NOMO-1 (cell line): ENCODE measurements at regions not wholly inside any gene's neighbourhood (a gene's known extent, or its start where the extent isn't known, plus 50 kb on each side); places are given as distances from the start of the nearest gene placed in this dataset.

Experiments used
- DNase-seq, 2 experiments: peaks; one replicate each; lab custom pipeline; 2025; ENCODE audit not compliant: unreplicated experiment in 2 of 2; lab: John Stamatoyannopoulos, UW

DNA sequence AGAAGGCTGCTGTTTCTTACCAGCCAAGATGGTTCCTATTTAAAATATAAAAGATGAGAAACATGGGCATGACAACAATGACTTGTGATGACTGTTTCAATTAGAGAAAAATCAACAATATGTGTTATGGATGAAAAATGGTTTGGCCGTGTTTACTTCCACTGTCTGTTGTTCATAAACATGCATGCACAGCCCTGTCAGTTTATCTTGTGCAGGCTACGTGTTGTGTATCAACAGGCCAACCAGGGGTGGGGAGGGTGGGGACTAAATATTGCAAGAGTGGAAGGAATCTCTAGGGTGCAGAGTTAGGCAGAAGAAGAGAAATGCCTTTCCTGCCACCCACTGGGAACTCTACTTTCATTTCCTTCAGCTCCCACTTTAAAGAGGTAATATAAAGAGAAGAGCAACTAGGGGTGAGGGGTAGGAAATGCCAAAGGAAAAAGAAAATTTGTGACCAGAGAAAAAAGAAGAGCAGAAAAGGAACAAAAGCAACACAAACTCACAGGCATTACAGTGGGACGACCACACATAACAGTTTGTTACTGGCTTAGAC is 116.8 kb upstream of the MEIS1 start:
- DNase-seq, result no peak

DNA sequence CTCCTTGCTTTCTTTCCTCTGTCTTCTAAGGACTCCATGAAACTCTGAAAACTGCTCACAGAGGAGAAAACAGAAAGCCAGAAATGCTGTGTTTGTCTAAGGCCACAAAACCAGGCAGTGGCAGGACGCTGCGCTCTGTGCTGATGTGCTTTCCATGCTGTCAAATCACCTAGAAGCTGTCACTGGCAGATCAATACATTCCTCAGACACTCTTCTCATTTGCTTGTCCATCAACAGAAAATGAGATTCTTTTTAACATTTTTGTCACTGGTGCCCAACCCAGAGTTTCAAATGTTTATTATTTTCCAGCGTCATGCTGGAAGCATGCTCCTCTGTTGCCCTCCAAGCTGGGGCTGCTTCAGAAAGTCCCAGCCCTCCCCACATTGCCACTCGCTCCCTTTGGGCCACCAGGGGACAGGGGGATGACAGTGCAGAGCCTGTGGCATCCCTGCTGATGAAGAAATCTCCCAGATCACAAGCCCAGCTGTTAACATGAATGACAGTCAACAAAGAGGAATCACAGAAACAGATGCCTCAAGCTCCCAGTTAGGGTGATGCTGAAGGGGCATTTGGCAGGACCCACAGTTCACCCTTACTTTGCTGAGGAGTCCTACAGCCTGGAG is 117.5 kb upstream of the MEIS1 start:
- no peak for DNase-seq

DNA sequence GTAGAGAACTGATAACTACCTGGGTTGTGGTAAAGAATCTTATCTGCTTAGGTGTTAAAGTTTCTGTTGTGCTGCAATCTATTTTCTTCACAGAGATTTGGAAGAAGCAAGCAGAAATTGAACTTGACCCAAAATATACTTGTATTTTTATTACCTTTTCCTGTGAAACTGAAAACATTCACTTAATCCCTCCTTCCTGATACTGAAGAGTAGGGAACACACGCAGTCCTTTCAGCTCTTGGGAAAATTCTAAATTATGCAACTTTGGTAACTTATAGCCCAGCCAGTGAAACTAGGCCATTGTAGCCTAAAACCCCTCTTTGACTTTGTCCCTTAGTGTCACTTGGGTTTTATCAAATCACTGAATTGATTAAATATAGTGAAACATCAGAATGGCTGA is 128.4 kb upstream of the MEIS1 start:
- DNase-seq, result no peak

DNA sequence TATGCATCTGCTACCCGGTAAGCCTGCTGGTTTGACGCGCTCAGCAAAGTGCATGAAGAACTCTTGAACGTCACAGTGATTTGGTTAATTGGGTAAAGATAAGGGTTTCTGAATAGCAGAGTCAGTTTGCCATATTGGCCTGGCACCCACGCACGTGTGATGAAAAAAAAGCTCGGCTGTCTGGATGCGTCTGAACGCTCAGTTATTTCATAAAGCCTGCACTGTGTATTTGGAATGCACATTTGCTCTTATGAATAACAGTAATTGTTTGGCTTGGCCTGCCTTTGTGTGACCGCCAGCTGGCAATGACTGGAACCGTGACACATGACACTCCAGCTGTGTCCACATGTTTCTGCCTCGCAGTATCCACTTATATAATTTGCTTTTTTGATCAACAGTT is 129.2 kb upstream of the MEIS1 start:
- no peak for DNase-seq

DNA sequence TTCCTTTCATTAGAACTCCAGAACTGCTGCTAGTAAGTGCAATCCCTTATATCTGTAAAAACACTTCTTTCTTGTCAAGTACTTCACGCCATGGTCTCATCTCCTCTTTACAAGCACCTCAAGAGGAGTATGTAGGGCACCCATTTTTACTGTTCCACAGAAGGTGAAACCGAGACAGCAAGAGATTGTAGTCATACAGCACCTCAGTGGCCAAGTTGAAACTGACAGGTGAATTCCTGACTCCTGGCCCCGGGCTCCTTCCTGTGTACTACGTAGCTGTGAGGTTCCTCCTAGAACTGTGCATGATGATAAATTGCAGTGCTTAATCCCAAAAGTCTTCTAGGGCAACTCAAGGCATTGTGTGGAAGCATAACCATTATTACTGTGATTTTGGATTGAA is 131.5 kb upstream of the MEIS1 start:
- DNase-seq, result no peak

DNA sequence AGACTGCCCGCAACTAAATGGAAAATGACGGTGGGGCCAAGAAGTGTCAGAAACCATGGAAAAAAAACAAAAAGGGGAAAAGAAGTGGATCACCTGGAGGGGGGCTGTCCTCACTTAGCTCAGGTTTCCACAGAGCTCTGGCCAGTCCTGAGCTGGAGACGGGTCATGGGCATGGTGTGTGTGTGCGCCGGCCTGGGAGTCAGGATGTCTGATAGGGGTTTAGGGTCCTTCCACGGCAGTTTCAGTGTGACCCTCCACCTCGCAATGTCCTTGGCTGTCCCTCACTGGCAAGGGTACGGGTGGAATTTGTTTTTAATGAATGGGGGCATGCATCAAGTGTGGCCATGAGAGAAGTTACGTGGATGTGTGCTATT is 133.2 kb upstream of the MEIS1 start:
- DNase-seq, result no peak

DNA sequence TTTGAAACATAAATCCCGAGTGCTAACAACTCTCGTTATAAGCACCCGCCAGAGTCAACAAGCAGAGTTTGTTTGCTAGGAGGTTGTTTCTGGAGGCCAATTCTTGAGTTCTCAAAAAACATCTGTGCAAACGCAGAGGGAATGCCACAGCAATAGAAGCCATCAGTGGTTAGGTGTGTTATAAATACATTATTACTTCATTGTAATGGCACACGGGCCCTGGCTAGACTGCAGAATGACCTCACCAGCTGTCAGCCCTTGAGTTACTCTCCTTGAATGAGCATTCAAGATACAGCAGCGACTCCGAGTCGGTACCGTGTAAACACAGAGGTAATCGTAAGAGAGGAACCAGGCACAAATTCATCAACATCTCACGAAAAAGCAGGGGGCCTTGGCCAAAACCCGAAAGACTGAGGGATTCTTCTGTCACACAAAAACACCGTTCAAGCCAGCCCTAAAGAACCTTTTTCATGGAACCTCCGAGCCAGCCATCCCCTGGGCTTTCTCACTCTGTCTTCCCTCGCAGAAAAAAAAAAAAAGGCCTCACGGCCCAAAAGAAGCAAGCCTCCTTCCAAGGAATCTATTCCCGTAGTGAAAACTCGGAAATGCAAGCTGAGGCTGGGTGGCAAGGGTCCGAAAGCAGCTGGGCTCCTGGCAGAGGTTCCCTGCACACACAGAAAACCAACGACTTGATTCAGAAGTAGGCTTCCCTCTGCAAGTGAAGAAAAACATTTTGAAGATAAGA is 133.7 kb upstream of the MEIS1 start:
- DNase-seq, result no peak

DNA sequence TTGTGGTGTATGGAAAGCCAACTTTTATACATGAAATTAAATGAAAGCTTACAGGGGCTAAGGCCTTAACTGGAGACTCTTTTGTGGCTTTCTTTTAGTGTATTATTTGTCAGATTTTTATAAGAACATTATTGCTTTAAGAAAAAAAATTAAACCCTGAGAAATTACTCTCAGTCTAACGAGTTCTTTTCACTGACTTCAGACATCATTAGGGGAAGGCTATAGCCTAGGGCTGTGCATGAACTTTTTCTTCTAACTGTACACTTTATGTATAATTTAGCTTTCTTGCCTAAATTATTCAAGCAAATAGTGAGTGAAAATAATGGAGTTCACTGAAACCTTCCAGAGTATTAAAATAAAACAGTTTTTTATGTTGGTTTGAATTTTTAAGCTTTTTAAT is 151.1 kb upstream of the MEIS1 start:
- no peak for DNase-seq

DNA sequence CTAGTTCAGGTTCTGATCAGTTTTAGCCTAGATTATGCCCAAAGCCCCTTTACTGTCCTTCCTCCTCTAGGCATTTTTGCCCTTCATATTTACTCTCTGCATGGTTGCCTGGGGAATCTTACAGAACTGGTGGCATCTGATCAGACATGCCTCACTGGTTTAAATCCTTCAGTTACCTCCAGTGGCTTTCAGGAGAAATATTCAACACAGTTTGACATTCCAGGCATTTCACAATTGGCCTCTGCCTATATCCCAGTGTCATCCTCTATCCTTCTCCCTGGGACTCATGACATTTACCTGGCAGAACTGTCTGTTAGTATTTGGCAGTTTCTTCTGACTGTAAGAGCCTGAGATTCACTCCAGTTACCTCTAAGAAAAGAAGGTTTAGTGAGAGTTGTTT is 152.9 kb upstream of the MEIS1 start:
- no peak for DNase-seq

DNA sequence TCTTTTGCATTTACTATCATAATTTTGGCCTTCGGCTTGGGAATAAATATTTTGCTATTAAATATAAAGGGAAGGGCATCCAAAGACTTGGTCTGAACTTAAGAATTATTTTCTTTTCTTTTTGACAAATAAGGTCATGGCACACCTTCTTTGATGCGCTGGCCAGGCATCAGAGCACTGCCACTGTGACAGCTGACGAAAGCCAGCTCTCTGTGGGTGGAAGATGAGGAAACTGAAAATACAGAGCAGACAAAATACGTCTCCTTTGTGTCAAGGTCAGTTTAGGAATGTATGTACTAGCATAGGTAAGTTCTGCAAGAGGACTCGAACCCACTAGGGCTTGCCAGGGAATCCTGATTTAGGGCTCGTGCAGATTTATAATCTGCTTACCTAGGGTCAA is 155.9 kb upstream of the MEIS1 start:
- DNase-seq, result no peak

DNA sequence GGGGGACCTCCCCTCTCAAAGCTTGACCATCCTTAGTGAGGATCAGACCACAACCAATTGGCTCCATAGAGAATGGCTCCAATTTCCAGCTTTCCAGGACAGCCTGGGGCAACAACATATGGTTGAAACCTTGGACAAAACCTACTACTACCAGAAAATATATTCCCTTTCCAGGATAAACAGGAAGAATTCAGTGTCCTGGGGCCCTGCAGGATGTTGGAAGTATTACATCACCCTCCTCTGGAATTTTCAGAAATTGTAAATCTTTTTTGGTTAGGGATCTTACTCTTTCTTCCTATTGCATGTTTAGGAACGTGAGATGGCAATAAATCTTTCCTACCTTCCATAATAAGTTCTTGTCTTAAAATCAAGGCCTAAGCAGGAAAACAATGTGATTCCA is 158.9 kb upstream of the MEIS1 start:
- DNase-seq, result no peak

DNA sequence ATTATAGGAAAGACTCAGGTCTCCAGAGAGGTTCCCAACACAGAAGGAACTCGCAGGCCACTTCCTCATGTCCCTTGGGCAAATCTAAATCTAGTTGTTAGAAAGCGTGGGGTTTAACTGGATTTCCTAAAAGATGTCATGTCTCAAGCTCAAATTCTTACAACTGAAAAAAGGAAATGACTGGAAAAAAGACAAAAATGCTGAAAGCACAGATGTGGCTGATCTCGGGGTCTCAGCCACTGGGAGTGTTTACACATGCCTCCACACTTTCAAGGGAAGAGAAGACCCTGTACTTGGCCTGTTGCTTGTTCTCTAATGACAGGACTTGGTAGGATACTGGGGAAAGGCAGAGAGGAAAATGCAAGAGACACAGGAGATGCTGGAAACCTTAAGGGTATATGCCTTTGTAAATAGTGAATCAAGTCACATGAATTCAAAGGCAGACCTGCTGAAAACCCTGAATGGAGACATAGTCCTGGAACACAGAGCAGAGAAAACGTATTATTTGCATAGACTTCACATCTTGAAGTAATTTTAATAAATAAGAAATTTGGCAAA is 160.9 kb upstream of the MEIS1 start:
- DNase-seq, result no peak

DNA sequence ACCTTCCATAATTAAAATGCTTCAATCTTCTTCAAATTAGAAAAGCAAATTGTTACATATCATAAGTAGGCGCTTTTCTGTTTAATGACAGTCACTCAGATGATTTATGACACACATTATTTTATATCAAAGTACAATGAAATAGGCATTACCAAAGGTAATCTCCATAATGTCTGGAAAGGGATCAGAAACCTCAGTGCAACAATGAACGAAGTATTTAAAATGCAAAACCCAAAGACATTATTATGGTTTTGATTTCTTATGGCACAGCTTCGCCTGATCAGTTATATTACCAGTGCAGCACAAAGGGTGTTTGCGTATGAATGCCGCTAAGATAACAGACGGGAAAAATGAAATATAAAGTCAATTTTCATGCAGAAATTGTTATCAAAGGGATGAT is 162.2 kb upstream of the MEIS1 start:
- DNase-seq, result no peak

DNA sequence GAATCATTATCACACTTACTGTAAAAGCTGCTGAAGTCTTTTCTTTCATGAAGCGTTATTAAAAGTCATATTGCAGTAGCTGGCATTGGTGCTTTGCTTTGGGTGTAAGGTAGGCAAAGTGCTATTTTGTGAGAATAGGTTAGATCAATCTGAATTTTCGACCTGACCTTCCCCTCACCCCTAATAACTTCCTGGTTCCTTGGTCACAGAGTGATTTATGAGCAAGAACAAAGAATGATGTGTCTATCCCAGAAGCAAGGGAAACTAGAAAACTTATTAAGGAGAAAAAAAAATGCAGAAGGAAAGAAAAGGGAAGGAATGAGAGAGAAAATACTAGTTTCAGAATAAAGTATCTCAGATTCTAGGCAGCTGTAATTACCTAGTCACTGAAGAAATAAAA is 163.1 kb upstream of the MEIS1 start:
- no peak for DNase-seq

DNA sequence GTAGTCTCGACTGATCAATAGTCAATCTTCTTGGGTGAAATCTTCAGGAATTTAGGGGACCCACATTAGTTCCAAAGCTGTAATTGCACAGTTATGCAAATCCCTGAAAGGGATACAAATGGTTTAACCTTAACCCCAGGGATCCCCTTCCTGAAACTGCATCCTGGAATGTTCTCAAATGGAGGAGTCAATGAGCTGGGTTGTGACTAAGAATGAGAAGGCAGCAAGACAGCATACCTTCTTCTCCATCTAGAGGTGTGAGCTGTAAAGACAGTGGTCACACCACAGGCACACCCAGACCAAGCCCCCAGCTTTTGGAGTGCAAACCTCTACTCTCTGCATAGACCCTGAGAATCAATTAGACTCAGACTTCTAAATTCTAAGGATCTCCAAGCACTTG is 164.7 kb upstream of the MEIS1 start:
- DNase-seq, result no peak

DNA sequence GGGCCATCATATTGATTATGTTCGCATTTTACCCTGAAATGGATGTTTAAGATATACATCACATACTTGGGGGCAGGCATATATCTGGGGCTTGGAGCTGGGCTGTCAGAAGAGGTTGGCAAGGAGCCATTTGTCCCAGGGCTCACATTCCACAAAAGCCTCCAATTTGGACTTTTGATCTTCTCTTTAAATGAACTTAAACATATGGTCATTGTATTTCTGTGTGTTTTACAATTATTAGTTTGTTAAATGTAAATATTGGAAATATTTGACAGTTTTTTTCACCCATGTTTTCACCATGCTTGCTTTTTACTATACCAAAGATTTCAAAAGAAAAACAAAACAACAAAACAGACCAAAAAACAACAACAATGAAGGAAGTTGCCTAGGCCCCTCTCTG is 165.8 kb upstream of the MEIS1 start:
- no peak for DNase-seq

DNA sequence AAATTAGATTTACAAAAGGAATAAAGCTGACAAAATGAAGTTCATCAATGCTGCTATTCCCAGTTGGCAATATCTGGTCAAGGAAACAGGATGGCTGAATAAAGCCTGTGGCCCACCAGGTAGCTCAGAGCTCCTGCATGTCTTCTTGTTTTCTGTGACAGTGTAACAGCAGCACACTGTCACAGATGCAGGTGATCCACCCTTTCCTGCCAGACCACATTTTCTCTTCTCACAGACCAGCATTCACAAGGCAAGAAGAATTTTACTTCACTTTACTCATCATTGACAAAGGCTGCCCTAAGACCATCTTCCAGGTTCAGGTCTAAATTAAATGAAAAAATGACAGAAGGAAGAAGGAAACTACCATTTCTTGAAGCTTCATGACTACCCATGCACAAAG is 166.2 kb upstream of the MEIS1 start:
- no peak for DNase-seq

DNA sequence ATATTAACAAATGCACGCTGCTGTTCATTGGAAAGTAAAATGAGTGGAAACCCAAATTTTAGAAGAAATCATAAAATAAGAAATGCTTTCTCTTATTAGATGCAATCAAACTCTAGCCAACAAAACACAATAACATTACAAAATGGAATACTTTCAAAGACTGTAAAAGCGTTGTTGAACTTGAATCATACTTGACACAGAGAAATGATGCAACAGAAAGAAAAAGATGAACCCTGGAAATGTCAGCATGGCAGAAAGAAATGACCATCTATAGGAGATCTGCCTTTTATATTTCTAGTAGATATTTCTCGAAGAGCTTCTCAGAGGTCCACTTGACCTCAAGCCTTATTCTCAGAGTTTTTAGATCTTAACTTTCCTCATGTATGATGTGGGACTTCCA is 170.6 kb upstream of the MEIS1 start:
- no peak for DNase-seq

DNA sequence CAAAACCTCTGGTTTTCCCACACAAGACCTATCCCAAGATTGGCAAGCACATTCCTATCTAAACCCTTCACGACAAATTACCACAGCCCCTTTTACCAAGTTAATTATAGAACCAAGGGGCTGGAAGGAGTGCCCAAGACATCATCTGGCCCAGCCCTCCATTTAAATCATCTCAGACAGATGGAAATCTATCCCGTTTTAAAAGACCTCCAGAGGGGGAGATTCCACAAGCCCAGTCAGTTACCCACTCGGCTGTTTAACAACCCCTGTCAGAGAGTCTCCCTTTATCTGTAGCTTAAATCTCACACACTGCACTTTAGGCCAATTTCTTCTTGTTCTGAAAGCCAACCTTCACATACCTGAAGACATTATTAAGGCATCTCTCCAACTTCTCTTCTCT is 179.1 kb upstream of the MEIS1 start:
- DNase-seq, result no peak

DNA sequence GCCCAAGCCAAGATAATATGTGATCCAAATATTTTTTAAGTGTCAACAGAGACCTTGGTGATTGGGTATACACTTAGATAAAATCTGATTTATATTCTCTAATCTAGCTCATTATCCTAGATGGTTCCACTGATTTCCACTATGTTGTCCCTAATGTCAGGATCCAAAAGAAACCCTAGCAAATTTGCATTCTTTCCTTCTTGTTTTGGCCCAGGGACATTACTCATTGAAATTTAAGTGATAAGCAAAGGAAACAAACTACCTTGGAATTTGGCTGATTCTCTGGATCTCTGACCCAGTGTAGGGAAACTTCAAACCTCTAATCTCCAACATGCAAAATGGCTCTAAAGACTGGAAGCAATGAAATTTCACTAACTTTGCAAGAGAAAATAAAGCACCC is 179.8 kb upstream of the MEIS1 start:
- no peak for DNase-seq

DNA sequence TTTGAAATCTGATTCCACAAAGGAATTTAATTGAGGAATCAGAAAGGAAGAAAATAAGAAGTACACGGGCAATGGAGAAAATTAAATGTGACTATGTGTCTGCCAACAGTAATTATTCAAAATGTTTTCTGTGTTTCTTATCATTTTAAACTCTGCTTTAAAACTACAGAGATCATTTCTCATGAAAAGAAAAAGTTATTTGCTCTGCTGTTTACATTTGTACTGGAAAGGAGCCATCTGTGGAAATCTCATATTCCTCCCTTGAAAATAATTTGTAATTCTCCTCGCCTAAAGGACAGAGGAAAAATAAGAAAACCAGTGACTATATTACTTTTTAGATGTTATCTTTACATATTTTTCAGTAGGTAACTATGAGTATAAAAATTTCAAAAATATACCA is 181.9 kb upstream of the MEIS1 start:
- DNase-seq, result no peak

DNA sequence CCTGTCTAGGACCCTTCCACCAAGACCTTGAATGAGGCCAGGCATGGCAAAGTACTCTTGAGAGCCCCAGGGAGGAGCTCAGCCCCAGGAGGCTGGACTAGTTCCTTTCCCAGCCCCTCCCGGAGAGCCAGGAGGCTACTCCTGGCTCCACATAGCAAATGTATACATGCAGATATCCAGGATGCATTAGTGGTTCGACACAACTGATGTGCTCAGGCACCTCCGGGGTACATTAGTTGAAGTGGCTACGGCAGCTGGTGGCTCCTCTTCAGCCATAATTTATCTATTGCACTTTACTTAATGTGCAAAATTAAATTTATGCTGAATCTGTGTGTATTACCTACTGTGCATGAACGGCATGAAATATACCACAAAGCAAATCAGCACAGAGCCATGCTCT is 182.8 kb upstream of the MEIS1 start:
- DNase-seq, result no peak
